ENCODE measurements at regions not wholly inside any gene's neighbourhood (a gene's known extent, or its start where the extent isn't known, plus 50 kb on each side); places are given as distances from the start of the nearest gene placed in this dataset.

DNA sequence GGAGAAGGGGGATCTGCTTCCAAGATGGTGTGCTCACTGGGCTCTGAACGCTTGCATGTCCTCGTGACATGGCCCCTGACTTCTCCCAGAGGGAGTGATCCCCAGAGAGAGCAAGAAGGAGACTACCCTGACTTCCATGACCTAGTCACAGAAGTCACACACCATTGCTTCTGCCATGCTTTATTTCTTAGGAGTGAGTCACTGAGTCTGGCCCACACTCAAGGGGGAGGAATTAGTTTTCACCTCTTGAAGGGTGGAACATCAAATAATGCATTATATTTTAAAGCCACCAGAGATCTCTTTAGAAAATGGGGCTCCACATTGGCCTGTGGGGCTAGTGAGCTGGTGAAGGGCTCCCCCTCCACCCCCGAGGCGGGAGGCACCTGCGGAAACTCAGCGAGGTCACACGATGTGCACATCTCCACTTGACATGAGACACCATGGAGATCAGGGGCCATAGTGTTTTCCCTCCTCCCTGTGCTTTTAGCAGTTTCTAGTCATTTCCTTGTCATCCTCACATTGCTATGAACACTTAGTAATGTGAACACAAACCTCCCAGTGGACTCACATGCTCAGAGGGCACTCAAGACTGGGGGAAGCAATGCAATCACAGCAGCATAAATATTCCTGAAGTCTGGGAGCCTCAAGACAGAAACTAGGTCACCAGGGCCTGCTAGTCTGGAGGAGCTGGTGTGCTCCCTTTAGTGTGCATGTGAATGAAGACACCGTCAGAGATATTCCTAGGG, 87.4 kb upstream of the FZD10 start:
- no peak for DNase-seq (ENCODE audit: low spot score)

DNA sequence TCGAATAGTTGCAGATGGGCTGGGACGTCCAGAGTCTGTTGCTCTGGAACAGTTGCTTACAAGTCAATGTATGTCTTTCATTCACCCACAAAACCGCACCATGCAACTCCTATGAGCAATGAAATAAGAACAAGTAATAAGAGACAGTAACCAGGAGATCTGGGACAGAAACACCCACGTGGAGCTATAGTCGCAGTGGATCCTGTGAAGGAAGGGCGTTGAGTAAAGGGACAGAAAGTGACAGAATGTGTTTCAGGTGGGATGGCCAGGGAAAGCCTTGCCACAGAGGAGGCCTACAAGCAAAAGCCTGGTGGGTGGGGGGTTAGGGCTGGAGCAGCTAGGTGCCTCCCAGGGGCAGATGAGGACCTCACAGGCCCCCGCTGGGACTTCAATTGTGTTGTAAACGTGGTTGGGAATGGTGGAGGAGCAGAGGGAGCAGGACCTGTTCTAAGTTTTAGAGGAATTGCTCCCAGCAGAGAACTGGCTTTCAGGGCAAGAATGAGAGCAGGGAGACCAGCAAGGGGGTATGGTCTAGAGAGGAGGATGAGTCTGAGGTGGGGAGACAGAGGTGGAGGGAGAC, 86.7 kb upstream of the FZD10 start:
- no peak for DNase-seq (ENCODE audit: low spot score)

- no peak for DNase-seq (ENCODE audit: low spot score)
These were observed 86.1 kb upstream of the FZD10 start for GRCh38 chr12:130076126-130076525.

- DNase-seq (ENCODE audit: low spot score) = no peak
These were observed 85.5 kb upstream of the FZD10 start for GRCh38 chr12:130076752-130077151.

GRCh38 chr12:130078852-130079251, 83.4 kb upstream of the FZD10 start:
- no peak for DNase-seq (ENCODE audit: low spot score)

GRCh38 chr12:130079279-130079678, 83.0 kb upstream of the FZD10 start:
- peak; percentile 15 for DNase-seq (ENCODE audit: low spot score)

DNA sequence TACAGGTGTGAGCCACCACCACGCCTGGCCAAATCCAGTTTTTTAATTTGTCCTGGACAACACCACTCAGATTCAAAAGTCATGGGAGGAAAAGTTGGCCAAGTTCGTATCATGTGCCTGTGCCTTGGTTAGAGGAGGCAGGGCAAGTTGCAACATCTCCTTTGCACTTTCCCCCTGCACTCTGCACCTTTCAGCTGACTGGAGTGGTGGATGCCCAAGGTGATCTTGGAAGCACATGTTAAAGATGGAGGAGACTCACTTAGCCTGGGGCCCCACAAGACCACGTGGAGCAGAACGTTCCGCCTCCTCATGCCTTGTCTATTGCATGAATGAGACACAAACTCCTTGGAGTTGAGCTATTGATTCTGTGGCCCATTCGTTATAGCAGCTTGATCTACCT, 82.1 kb upstream of the FZD10 start:
- no peak for DNase-seq (ENCODE audit: low spot score)

DNA sequence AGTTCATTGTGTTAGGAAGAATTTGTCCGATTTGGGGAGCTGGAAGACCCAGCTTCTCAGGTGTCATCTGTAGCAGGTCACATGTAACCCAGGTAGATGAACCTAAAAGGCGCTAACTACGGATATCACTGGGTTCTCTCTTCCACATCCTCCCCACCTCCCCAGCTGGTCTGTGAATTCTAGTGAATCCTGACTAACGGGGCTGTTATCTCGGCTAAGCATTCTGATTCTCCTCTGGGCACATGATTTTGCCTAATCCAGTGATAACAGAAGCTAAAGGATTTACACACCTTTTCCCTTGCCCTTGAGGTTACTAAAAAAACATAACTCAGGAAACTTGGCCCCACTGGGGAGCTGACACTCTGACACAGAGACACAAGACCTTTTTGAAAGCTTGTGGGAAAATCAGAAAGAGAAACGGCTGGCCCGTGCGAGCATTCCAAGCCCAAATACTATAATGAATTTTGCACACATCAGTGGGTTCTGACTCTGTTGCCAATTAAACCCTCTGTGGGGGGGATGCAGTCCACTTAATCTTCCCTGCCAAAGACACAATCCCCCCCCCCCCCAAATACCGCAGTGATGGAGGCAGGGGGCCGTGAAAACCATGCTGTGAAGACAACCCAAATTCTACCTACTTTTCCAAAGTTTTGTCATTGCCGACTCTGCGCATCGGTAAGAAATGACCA, 81.0 kb upstream of the FZD10 start:
- DNase-seq (ENCODE audit: low spot score) = no peak

GRCh38 chr12:130083002-130083401, 79.3 kb upstream of the FZD10 start:
- no peak for DNase-seq (ENCODE audit: low spot score)

DNA sequence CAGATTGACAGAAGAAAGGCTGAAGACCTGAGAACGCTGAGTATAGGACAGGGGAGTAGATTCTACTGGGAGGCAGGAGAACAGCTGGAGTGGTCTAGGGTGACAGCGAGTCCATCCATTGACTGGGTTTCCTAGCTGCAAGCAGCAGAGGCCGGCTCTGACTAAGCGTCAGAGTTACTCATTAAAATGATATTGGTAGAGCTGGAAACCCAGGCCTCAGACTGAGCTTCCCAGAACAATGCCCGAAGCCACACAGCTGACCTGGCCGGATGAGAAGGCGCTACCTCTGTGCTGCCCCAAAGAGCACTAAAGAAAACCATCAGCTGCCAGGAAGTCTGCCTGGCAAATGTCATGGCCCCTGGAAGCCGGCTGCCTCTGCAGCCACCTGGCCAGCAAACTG, 78.5 kb upstream of the FZD10 start:
- no peak for DNase-seq (ENCODE audit: low spot score)

- DNase-seq (ENCODE audit: low spot score) = no peak
These were observed 77.9 kb upstream of the FZD10 start for GRCh38 chr12:130084359-130084758.

DNA sequence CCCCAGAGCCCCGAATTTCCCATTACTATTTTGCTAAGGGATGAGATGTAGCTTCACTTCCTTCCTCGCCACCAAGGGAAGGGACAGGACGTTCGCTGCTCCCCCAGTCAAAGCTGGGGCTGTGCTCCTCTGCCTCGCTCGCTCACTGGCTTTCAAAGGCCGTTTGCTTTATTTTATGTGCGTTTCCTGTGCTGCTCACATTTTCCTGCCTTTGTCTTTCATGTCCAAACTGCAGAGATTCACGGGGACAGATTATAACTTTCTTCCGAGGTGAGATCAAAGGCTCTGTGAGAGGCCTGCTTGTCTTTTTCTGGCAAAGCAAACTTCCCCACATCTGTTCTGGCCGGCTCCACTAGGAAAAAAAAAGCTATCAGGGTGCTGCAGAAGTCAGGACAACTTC, 76.0 kb upstream of the FZD10 start:
- no peak for DNase-seq (ENCODE audit: low spot score)

DNA sequence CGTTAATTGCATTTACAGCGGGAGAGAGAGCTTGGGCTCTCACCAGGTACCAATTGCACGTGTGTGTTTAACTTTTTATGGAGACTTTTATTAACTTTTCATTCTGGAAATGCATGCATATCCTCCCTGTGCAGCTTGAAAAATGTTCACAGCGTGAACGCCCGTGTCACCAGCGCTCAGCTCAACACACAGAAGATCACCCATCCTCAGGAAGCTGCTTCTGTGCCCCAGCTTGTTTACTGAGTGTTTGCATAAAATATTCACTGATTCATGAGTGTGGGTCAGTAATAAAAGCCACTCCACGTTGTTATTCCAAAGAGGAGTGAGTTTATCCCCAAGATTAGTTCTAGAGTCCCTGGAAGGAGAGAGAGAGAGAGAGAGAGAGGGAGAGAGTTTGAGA, 75.5 kb upstream of the FZD10 start:
- DNase-seq (ENCODE audit: low spot score) = no peak

- no peak for DNase-seq (ENCODE audit: low spot score)
These were observed 75.0 kb upstream of the FZD10 start for GRCh38 chr12:130087222-130087621.

DNA sequence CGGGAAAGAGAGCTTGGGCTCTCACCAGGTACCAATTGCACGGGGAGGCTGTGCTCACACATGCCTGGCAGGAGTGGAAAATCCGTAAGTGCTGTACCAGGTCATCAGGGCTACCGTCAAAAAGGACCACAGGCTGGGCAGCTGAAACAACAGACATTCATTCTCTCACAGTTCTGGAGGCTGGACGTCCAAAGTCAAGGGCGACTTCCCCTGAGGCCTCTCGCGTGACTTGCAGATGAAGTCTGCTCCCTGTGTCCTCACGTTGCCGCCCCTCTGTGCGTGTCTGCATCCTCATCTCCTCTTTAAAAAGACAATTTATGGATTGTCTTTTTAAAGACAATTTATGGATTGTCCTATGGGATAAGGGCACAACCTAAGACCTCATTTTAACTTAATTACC, 73.8 kb upstream of the FZD10 start:
- DNase-seq (ENCODE audit: low spot score) = no peak

DNA sequence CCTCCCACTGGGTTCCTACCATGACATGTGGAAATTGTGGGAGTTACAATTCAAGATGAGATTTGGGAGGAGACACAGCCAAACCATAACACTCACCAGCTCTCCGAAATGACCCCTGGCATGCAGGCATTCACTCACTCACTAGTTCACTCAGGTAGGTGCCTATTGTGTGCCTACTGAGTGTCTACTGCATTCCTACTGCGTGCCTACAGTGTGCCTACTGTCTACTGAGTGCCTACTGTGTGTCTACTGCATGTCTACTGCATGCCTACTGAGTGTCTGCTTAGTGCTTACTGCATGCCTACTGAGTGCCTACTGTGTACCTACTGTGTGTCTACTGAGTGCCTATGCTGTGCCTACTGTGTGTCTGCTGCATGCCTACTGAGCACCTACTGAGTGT, 71.7 kb upstream of the FZD10 start:
- no peak for DNase-seq (ENCODE audit: low spot score)

DNA sequence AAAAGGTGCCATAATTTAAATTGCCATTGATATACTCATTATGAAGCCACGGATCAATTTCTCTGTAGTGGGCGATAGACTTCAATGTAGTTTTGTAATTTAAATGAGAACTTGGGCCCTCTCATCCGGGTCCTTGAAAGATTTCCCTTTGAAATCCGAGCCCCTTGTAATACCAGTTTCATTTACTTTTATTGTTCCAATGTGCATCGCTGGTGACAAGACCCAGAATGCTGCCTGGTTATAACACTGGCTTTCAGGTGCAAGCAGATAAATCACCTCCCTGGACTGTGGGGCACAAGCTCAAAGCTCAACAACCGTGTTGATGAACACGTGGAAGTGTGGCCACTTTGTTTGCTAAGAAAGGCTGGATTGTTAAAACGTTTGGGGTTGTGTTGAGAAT, 68.9 kb upstream of the FZD10 start:
- DNase-seq (ENCODE audit: low spot score) = no peak

DNA sequence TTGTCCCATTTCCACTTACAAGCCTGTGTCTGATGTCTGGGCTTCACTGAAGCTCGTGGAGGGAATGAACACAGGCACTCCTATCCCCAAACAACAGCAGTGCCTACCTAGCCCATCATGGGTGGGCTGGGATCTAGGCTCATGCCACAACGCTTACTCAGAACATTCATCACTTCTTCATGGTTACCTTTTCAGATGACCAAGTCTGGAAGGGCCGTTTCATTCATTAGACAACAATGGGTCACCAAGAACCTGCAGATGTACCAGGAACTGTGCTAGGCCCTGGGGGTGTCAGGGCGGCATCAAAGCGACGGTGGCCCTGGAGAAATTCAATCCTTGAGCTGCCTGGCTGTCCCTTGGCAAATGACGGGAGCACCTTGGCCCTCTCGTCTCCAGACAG, 64.9 kb upstream of the FZD10 start:
- no peak for DNase-seq (ENCODE audit: low spot score)

DNA sequence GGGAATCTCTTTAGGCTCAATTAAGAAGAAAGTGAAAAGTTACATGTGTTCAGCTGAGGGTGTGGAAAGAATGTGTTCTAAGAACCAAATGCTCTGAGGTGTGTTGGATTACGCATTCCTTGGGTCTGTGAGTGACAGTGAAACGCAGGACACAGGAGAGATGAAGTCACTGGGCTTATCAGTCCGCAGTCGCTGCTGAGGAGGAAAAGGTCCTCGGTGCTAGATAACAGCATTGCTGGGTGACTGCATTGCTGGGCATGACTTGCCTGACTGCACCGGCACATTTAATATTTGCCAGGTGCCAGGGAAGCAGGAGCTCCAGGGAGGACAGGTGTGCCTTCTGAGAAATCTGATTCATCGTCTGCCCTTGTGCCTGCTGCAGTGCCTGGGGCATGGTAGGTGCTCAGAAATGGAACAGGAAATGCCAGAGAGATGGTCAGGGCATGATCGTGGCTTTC, 64.4 kb upstream of the FZD10 start:
- DNase-seq (ENCODE audit: low spot score) = no peak

DNA sequence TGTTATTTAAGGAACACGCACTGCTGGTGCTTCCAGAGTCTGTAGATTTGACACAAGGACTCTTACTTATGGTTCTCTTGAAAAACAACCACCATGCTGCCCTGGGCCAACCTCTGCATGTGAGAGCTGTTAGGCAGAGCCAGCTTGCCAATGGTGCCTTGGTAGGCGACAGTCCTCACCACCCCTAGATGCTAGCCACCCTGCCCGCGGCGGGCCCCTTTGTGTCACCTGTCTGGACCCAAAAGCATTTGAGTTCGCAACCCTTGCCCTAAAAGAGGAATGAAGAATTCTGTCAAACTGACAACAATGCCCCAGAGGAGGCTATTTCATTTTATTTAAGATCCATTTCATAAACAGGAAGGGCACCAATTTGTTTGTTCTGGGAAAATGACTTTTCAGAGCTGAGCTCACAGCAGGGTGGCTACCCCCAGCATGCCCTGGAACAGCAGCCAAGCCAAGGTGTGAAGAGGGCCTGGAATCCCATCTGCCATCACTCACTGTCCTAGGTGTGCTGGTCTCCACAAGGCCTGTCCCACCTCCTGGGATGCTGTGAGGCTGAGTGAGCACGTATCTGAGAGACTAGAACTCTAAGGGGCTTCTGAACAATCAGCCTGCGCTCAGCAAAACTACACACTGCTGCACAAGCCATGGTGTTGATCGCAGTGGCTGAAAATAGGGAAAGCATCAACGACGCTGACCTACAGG, 63.8 kb upstream of the FZD10 start:
- DNase-seq (ENCODE audit: low spot score) = no peak

DNA sequence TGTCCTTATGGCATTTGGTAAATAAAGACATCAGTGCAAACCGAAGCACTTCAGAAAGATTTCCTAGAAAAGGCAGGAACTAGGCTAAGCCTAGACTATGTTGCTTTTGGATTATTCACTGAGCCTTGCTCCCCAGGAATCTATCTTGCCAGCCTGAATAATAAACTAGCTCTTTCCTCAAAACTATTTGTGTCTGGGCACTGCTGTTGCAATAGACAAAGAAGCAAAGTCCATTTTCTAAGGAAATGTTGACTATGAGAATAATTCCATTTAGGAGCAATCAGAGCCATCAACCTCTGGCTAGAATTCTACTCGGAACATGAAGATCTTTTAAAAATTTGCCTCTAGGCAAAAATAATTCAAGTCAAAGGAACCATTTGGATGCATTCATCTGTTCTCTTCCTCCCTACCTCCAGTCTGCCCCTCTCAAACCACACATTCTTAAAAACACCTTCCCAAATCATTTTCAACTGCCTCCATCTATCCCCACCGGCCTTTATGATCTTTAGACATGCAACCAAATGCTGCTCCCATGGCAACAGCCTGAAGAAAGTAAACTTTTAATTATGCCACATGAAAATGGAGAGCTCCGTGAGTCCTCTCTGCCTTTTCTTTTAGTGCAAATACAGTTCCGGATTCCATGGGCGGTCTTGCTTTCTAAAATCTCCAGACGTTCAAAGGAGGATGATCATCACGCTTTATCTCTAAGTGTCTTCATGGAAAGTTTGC, 61.5 kb upstream of the FZD10 start:
- no peak for DNase-seq (ENCODE audit: low spot score)

- no peak for DNase-seq (ENCODE audit: low spot score)
These were observed 60.9 kb upstream of the FZD10 start for GRCh38 chr12:130101370-130101769.

Data from COLO829 (cell line).